ENCODE measurements at regions not wholly inside any gene's neighbourhood (a gene's known extent, or its start where the extent isn't known, plus 50 kb on each side); places are given as distances from the start of the nearest gene placed in this dataset.

- Histone ChIP-seq H3K27me3 (ENCODE audit: control insufficient read depth, insufficient read depth, low read length) (no peaks in the 10 kb centered on the region), H3K36me3 (ENCODE audit: control insufficient read depth in 2 of 3, insufficient read depth in 3 of 3, low read length in 3 of 3) (no peaks in the 10 kb centered on the region), H3K4me3 (ENCODE audit: low read length in 3 of 3) (no peak overlapping the region), H3K27ac (ENCODE audit: low read depth in 2 of 2, low read length in 2 of 2) (no peak overlapping the region), H3K4me1 (ENCODE audit: control insufficient read depth in 2 of 3, insufficient read depth in 2 of 3, low read depth in 1 of 3, low read length in 3 of 3) (no peaks in the 10 kb centered on the region), H3K9me3 (ENCODE audit: control insufficient read depth in 2 of 3, insufficient read depth in 1 of 3, low read length in 3 of 3) (no peaks in the 10 kb centered on the region), H3K9ac (ENCODE audit: low read length in 3 of 3) (no peak overlapping the region)
- intact Hi-C loops (cut with DNase I): no loop called here
- no peak for TF ChIP-seq CTCF (IDR thresholded peaks at IDR 0.05; ENCODE audit: borderline replicate concordance, extremely low read depth, insufficient read depth)
- DNase-seq (no peak), FAIRE-seq (no peak)
Measured at GRCh38 chr4:137955595-137955994, 286.6 kb downstream of the SLC7A11 start.

- FAIRE-seq (no peak), DNase-seq (no peak)
- no peaks in the 10 kb centered on the region for H3K27me3 ChIP-seq (ENCODE audit: control insufficient read depth, insufficient read depth, low read length)
- H3K36me3 ChIP-seq (ENCODE audit: control insufficient read depth in 2 of 3, insufficient read depth in 3 of 3, low read length in 3 of 3): no peaks in the 10 kb centered on the region
- no peak for TF ChIP-seq CTCF (IDR thresholded peaks at IDR 0.05; ENCODE audit: borderline replicate concordance, extremely low read depth, insufficient read depth)
- no peak overlapping the region for H3K4me3 ChIP-seq (ENCODE audit: low read length in 3 of 3)
- no peak overlapping the region for H3K9ac ChIP-seq (ENCODE audit: low read length in 3 of 3)
- intact Hi-C loops (cut with DNase I): no loop called here
- H3K4me1 ChIP-seq (ENCODE audit: control insufficient read depth in 2 of 3, insufficient read depth in 2 of 3, low read depth in 1 of 3, low read length in 3 of 3): no peaks in the 10 kb centered on the region
- peaks cover 0 to 4% (median 0%) of the 10 kb centered on the region in 3 donors for H3K9me3 ChIP-seq (ENCODE audit: control insufficient read depth in 2 of 3, insufficient read depth in 1 of 3, low read length in 3 of 3)
- H3K27ac ChIP-seq (ENCODE audit: low read depth in 2 of 2, low read length in 2 of 2): no peak overlapping the region
Measured at GRCh38 chr4:137952116-137952515, 290.0 kb downstream of the SLC7A11 start.

- H3K9ac ChIP-seq (ENCODE audit: low read length in 3 of 3): no peak overlapping the region
- H3K36me3 ChIP-seq (ENCODE audit: control insufficient read depth in 2 of 3, insufficient read depth in 3 of 3, low read length in 3 of 3): no peaks in the 10 kb centered on the region
- H3K27ac ChIP-seq (ENCODE audit: low read depth in 2 of 2, low read length in 2 of 2): no peak overlapping the region
- no peaks in the 10 kb centered on the region for H3K4me1 ChIP-seq (ENCODE audit: control insufficient read depth in 2 of 3, insufficient read depth in 2 of 3, low read depth in 1 of 3, low read length in 3 of 3)
- H3K4me3 ChIP-seq (ENCODE audit: low read length in 3 of 3): no peak overlapping the region
- no peak for DNase-seq
- H3K27me3 ChIP-seq (ENCODE audit: control insufficient read depth, insufficient read depth, low read length): no peaks in the 10 kb centered on the region
- no peak for FAIRE-seq
- TF ChIP-seq CTCF (IDR thresholded peaks at IDR 0.05; ENCODE audit: borderline replicate concordance, extremely low read depth, insufficient read depth): no peak
- H3K9me3 ChIP-seq (ENCODE audit: control insufficient read depth in 2 of 3, insufficient read depth in 1 of 3, low read length in 3 of 3): peaks cover 0 to 4% (median 0%) of the 10 kb centered on the region in 3 donors
- intact Hi-C loops (cut with DNase I): no loop called here
Measured at GRCh38 chr4:137950286-137950685, 291.9 kb downstream of the SLC7A11 start.

- Histone ChIP-seq H3K9me3 (ENCODE audit: control insufficient read depth in 2 of 3, insufficient read depth in 1 of 3, low read length in 3 of 3) (peaks cover 0 to 4% (median 0%) of the 10 kb centered on the region in 3 donors), H3K36me3 (ENCODE audit: control insufficient read depth in 2 of 3, insufficient read depth in 3 of 3, low read length in 3 of 3) (no peaks in the 10 kb centered on the region), H3K9ac (ENCODE audit: low read length in 3 of 3) (no peak overlapping the region), H3K4me1 (ENCODE audit: control insufficient read depth in 2 of 3, insufficient read depth in 2 of 3, low read depth in 1 of 3, low read length in 3 of 3) (no peaks in the 10 kb centered on the region), H3K27ac (ENCODE audit: low read depth in 2 of 2, low read length in 2 of 2) (no peak overlapping the region), H3K27me3 (ENCODE audit: control insufficient read depth, insufficient read depth, low read length) (no peaks in the 10 kb centered on the region), H3K4me3 (ENCODE audit: low read length in 3 of 3) (no peak overlapping the region)
- intact Hi-C loops (cut with DNase I): no loop called here
- FAIRE-seq: no peak
- DNase-seq: no peak
- no peak for TF ChIP-seq CTCF (IDR thresholded peaks at IDR 0.05; ENCODE audit: borderline replicate concordance, extremely low read depth, insufficient read depth)
Measured at GRCh38 chr4:137949746-137950145, 292.4 kb downstream of the SLC7A11 start.

All from kidney (tissue), 13 donors.